MM.1S (cell line): ENCODE measurements at regions not wholly inside any gene's neighbourhood (a gene's known extent, or its start where the extent isn't known, plus 50 kb on each side); places are given as distances from the start of the nearest gene placed in this dataset.

Experiments
- CTCF ChIP-seq: fragments of 300-600 bp; sonication (generic); IDR thresholded peaks from 2 replicates; pipeline ENCODE4 v1.5.1; 2016; ENCODE audit warnings: antibody characterized with exemption, low read length, mixed read lengths
- EZH2phosphoT487 ChIP-seq: fragments of 300-600 bp; sonication (generic); IDR thresholded peaks from 2 replicates; pipeline ENCODE4 v1.6.1; 2018; ENCODE audit warnings: antibody characterized with exemption, low read length

- TF ChIP-seq CTCF: no peak
- no peak for TF ChIP-seq EZH2phosphoT487
Measured at GRCh38 chr10:20708305-20708704, 188.8 kb downstream of the NEBL start.
